HG03378 (cell line): ENCODE measurements at regions not wholly inside any gene's neighbourhood (a gene's known extent, or its start where the extent isn't known, plus 50 kb on each side); places are given as distances from the start of the nearest gene placed in this dataset.
A peak's percentile ranks its signal among the peaks of the same experiment; 100 is the strongest.

Experiments
- ATAC-seq: cut with Tn5 transposase; IDR thresholded peaks from one replicate; pipeline ENCODE4 v1.9.1; 2021; ENCODE audit warnings: mild to moderate bottlenecking, moderate library complexity; ENCODE audit not compliant: unreplicated experiment

- ATAC-seq, result no peak
These were observed 108.5 kb upstream of the NHSL1 start for GRCh38 chr6:138607478-138608433.

GRCh38 chr6:138608896-138609295 is 109.6 kb upstream of the NHSL1 start:
- ATAC-seq, result no peak

GRCh38 chr6:138609801-138610430 is 110.6 kb upstream of the NHSL1 start:
- ATAC-seq, result no peak

DNA sequence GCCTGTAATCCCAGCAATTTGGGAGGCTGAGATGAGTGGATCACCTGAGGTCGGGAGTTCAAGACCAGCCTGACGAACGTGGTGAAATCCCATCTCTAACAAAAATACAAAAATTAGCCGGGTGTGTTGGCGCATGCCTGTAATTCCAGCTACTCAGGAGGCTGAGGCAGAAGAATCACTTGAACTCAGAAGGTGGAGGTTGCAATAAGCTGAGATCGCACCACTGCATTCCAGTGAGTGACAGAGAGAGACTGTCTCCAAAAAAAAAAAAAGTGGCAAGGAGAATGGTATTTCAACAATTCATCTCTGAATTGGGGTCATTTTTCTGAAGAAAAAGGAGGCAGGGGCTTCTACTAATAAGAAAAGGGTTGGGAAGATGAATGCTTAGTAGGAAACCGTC is 111.5 kb upstream of the NHSL1 start:
- no peak for ATAC-seq

GRCh38 chr6:138614151-138614550 is 114.9 kb upstream of the NHSL1 start:
- ATAC-seq, result no peak

GRCh38 chr6:138618168-138618567 is 118.9 kb upstream of the NHSL1 start:
- ATAC-seq, result no peak

DNA sequence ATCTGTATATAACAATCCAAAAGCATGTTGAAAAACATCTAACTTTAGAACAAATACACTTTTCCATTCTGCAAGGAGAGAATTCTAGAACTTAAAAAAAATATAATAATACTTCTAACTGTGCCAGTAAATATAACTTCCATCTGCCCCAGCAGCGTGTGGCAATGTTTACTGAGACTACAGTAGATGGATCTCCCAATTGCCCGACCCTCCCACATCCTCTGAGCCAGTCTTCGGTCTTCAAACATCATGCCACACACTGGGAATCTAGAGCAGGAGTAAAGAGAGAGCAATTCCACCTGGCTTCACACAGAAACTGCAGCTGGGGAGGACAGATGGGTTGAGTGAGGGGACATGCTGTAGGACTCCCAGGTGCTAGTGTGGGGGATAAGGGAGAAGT is 121.3 kb upstream of the NHSL1 start:
- ATAC-seq, result no peak

- no peak for ATAC-seq
These were observed 123.7 kb upstream of the NHSL1 start for GRCh38 chr6:138622967-138623366.

GRCh38 chr6:138631566-138631965 is 132.3 kb upstream of the NHSL1 start:
- no peak for ATAC-seq

- ATAC-seq, result no peak
These were observed 135.7 kb upstream of the CCDC28A start for GRCh38 chr6:138637822-138638221.

DNA sequence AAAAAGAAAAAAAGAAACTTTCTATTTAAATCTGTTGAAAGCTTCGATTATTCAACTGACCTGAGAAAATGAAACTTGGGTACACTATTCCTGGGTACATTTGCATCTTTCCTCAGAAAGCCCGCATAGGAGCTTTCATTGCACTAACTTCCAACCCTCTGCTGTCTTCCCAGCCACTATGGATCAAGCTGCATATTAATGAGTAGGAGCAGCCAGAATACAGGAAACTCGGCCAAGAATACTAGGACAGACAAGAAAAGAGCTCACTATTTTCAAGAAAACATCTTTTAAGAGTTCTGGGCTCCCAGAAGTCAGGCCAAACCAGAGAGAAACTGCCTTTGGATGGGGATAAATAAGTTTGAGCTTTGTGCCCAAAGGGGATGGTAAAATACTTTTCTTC is 135.0 kb upstream of the CCDC28A start:
- no peak for ATAC-seq

DNA sequence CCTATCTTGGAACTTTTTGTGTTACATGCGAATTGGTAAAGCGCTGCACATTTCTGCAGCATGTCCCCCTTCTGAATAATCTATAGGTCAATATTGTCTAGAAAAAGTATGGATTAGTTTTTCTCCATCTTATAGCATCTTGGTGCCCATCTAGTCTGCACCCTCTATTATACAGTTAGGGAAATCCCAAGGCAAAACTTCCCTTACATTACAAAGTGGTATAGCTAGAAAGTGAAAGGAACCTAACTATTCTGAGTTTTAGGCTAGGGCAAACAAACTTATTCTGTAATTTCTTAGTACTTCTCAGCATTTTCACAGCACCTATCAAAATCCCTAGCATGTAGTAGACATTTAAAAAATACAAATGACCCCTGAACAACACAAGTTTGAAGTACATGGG is 133.5 kb upstream of the CCDC28A start:
- ATAC-seq, result no peak

DNA sequence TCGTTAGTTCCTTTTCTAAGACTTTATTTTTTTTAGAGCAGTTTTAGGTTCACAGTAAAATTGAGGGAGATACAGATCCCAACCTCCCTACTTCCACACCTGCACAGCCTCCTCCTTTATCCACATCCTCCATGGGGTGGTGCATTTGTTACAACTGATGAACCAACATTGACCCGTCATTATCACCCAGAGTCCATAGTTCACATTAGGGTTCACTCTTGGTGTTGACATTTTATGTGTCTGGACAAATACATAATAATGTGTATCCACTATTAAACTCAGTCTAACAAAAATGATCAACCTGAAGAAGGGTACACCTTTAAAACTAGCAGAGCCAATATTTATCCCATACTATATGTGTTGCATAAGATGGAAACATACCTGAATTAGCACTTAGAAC is 130.4 kb upstream of the CCDC28A start:
- no peak for ATAC-seq

DNA sequence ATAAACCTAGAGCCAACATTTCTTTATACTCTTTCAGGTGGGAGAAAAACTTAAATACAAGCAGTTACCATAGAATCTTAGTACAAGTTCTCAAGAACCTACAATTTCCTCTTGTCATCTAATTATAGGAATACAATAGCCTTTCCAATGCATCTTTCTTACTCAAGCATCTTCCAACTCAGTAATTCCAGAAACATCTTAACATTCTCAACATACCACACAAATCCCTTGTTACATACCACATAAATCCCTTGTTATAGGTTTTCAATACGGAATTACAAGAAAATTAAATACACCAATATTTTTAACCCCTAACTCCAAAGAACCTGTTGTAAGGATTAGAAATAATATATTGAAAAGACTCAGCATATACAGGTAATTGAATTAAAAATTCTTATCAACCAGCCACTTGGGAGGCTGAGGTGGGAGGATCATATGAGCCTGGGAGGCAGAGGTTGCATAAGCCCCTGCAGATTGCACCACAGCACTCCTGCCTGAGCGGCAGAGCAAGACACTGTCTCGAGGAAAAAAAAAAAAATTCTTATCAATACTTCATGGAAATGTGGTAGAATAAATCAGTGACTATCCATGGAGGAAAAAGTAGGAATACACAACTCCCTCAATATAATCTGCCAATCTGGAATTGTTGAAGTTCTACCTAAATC is 127.5 kb upstream of the CCDC28A start:
- no peak for ATAC-seq

DNA sequence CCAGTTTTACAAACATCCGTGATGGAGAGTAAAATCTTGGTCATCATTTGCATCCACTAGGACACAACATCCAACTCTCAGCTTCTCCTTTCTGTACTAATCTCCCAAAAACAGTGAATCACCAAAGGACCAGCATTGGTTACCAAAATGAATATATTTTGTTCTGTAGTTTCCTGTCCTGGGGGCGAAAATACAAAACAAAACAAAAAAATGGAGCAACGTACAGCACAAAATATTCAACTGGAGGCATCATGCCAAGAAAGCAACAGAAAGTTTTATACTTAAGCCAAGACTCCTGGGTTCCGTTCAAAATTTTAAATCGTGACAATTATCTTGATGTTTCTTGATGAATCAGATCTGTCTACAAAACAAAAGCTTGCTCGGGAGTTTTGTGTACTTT is 126.6 kb upstream of the CCDC28A start:
- ATAC-seq, result no peak

GRCh38 chr6:138648127-138648526 is 125.4 kb upstream of the CCDC28A start:
- ATAC-seq, result no peak

GRCh38 chr6:138651491-138651890 is 122.1 kb upstream of the CCDC28A start:
- ATAC-seq, result no peak

DNA sequence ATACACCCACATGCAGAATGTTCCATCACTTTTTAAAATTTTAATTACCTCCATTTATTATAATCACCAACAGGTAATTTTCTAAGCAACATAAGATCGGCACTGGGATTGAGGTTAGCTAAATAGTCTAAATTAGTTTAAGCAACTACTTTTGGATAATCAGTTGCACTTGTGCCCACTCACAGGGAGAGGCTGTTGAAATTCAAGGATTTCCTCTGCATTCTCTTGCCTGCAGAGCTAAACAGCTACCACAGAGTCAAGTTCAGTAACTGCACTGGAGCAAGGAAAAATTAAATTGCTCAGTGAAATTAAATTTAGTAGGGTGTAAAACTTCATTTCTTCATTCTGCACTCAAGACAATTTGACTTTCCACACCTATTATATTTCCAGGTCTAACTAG is 120.7 kb upstream of the CCDC28A start:
- no peak for ATAC-seq

GRCh38 chr6:138653435-138653834 is 120.1 kb upstream of the CCDC28A start:
- ATAC-seq, result no peak

DNA sequence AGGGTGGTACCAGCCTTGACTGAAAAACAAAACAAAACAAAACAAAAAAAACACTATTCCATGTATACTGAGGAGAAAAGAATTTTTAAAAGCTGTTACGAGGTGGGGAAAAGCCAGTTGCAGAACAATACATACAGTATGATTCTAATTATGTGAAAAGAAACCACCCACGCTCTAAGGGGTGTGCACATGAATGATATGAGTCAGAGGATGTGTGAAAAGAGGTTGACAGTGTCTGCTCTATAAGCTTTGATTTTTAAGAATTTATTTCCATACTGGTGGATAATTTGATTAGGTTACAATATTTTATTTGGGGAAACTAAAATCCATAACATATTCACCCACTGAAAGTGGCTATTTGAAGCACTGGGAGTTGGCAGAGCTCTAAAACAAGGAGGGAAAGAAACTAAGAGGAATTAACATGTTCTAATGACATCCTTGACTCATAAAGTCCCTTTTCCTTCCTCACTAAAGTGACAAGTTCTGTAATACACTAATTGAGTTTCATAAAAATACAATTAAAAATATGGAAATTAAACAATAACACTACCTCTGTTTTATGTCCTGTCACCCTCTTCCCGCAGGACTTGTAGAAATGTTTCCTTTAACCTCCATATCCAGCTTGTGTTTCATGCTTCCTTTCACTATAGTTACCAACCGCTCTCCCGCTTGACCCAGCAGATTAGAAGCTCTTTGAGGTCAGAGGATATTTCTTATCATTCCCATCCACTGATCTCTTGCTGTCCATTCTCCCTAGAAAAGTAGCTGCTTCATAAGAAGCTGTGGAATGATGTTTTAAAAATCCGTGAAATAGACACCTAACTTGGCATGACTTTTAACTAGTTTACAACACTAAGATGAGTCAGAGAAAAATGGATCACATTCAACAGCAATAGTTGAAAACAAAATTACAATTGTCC is 118.6 kb upstream of the CCDC28A start:
- peak; percentile 100 for ATAC-seq

GRCh38 chr6:138655828-138656227 is 117.7 kb upstream of the CCDC28A start:
- ATAC-seq, result no peak
